A673 (cell line): ENCODE measurements at regions not wholly inside any gene's neighbourhood (a gene's known extent, or its start where the extent isn't known, plus 50 kb on each side); places are given as distances from the start of the nearest gene placed in this dataset.

Experiments
- BruUV-seq: library from RNA; stranded (reverse); fragments of 400-500 nt; replicated peaks from 2 replicates; lab custom pipeline; 2021; lab: Mats Ljungman, UMichigan
- CTCF ChIA-PET: fragments of 300-600 bp; sonication (Branson Sonifier 250); formaldehyde crosslinking; loops from one replicate; lab custom pipeline; 2022; ENCODE audit warnings: antibody characterized with exemption; lab: Charles Lee
- POLR2A ChIA-PET: fragments of 300-600 bp; sonication (Branson Sonifier 250); formaldehyde crosslinking; loops from one replicate; lab custom pipeline; 2022; ENCODE audit warnings: antibody characterized with exemption; ENCODE audit not compliant: low non-redundant PET; lab: Charles Lee
- DNase-seq: peaks from one replicate; pipeline ENCODE4 v3.0.0-alpha.2; 2015; ENCODE audit warnings: low spot score
- H3K27ac ChIP-seq: fragments of 200-600 bp; sonication (generic); 2 replicates; pipeline ENCODE4 v1.5.1; 2016; ENCODE audit warnings: mixed run types, low read depth, mild to moderate bottlenecking, mixed read lengths, antibody characterized with exemption, low read length; ENCODE audit not compliant: poor library complexity, severe bottlenecking
- H3K27me3 ChIP-seq: fragments of 200-600 bp; sonication (generic); replicated peaks from 2 replicates; pipeline ENCODE4 v1.6.1; 2017; ENCODE audit warnings: mixed run types, low read depth, mild to moderate bottlenecking, mixed read lengths, antibody characterized with exemption, low read length; ENCODE audit not compliant: insufficient read depth, poor library complexity
- H3K36me3 ChIP-seq: fragments of 200-600 bp; sonication (generic); 2 replicates; pipeline ENCODE4 v1.6.1; 2016; ENCODE audit warnings: mixed run types, mild to moderate bottlenecking, mixed read lengths, antibody characterized with exemption, low read length; ENCODE audit not compliant: insufficient read depth, poor library complexity, severe bottlenecking
- H3K4me1 ChIP-seq: fragments of 200-600 bp; sonication (generic); 2 replicates; pipeline ENCODE4 v1.6.1; 2017; ENCODE audit warnings: mixed run types, mild to moderate bottlenecking, mixed read lengths, antibody characterized with exemption, low read length; ENCODE audit not compliant: insufficient read depth, poor library complexity, severe bottlenecking
- H3K4me3 ChIP-seq: fragments of 200-600 bp; sonication (generic); 2 replicates; pipeline ENCODE4 v1.5.1; 2016; ENCODE audit warnings: low read depth, mixed run types, mild to moderate bottlenecking, mixed read lengths, low read length; ENCODE audit not compliant: poor library complexity, severe bottlenecking
- H3K9me3 ChIP-seq: fragments of 200-600 bp; sonication (generic); 2 replicates; pipeline ENCODE4 v1.6.1; 2016; ENCODE audit warnings: mixed run types, low read depth, mild to moderate bottlenecking, mixed read lengths, antibody characterized with exemption, low read length; ENCODE audit not compliant: poor library complexity, severe bottlenecking
- CTCF ChIP-seq: fragments of 300-800, 200-600 bp; sonication (generic); conservative IDR thresholded peaks from 2 replicates; pipeline ENCODE4 v1.5.1; 2017; ENCODE audit warnings: low read depth, mild to moderate bottlenecking, antibody characterized with exemption, low read length, moderate library complexity, mixed read lengths
- EZH2 ChIP-seq: fragments of 200-600 bp; sonication (generic); IDR thresholded peaks from 2 replicates; pipeline ENCODE4 v1.6.1; 2017; ENCODE audit warnings: borderline replicate concordance, low read depth, mild to moderate bottlenecking, mixed read lengths, antibody characterized with exemption, low read length; ENCODE audit not compliant: poor library complexity, severe bottlenecking
- intact Hi-C: fragments of 100-400 bp; cut with micrococcal nuclease; formaldehyde crosslinking; loops from one replicate; pipeline ENCODE4 v1.10.0; 2022; ENCODE audit not compliant: unreplicated experiment

- Histone ChIP-seq H3K36me3 (no peaks in the 10 kb centered on the region), H3K27me3 (no peaks in the 10 kb centered on the region), H3K9me3 (no peaks in the 10 kb centered on the region), H3K27ac (no peak overlapping the region), H3K4me1 (no peaks in the 10 kb centered on the region), H3K4me3 (no peak overlapping the region)
- BruUV-seq = no TSS peak
- CTCF ChIA-PET = no interaction called here
- no peak for DNase-seq
- TF ChIP-seq EZH2 (no peak), CTCF (no peak)
- POLR2A ChIA-PET = no interaction called here
- intact Hi-C loops = no loop called here
Observed at GRCh38 chrX:20861113-20861512, 513.1 kb upstream of the CNKSR2 start.

- H3K4me1 ChIP-seq = no peaks in the 10 kb centered on the region
- intact Hi-C loops = no loop called here
- ChIA-PET CTCF (no interaction called here), POLR2A (no interaction called here)
- H3K27me3 ChIP-seq = no peaks in the 10 kb centered on the region
- no peak for TF ChIP-seq EZH2
- no peak for TF ChIP-seq CTCF
- no peaks in the 10 kb centered on the region for H3K9me3 ChIP-seq
- H3K36me3 ChIP-seq = no peaks in the 10 kb centered on the region
- H3K4me3 ChIP-seq = no peak overlapping the region
- DNase-seq = peak; percentile 0
- BruUV-seq = no TSS peak
- no peak overlapping the region for H3K27ac ChIP-seq
Observed at GRCh38 chrX:20857746-20858145, 516.5 kb upstream of the CNKSR2 start.

- intact Hi-C loops = no loop called here
- Histone ChIP-seq H3K27ac (no peak overlapping the region), H3K4me1 (no peaks in the 10 kb centered on the region), H3K9me3 (peaks cover 20% of the 10 kb centered on the region), H3K4me3 (no peak overlapping the region), H3K36me3 (no peaks in the 10 kb centered on the region), H3K27me3 (no peaks in the 10 kb centered on the region)
- no TSS peak for BruUV-seq
- CTCF ChIA-PET = no interaction called here
- no peak for DNase-seq
- no peak for TF ChIP-seq CTCF
- no peak for TF ChIP-seq EZH2
- POLR2A ChIA-PET = no interaction called here
Observed at GRCh38 chrX:20838477-20838876, 535.7 kb upstream of the CNKSR2 start.
